ENCODE measurements at regions not wholly inside any gene's neighbourhood (a gene's known extent, or its start where the extent isn't known, plus 50 kb on each side); places are given as distances from the start of the nearest gene placed in this dataset.
A peak's percentile ranks its signal among the peaks of the same experiment; 100 is the strongest.
"Not testable (repeated sequence)": the region's sequence is repeated elsewhere in the genome, so short reads cannot be mapped to it uniquely, and the experiment has no call there.

DNA sequence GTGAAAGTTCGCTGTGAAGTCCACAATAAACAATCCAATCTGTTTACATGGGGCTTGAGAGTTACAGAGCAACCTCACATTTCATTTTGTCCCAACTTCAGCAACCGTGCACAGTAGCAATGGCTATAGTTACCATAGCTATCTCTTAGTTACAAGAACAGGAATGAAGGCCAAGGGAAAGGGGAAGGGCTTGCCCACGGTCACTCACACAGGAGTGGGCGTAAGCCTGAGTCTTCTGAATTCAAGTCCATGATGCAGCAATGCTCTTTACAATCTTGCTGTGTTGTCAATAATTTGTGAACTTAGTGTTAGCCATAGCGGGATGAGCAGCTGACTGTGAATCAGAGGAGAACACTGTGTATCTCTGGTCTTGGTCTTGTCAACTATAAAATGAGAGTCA is 102.9 kb downstream of the ADAMTS15 start:
- no peak for DNase-seq (ENCODE audit: low read depth)

DNA sequence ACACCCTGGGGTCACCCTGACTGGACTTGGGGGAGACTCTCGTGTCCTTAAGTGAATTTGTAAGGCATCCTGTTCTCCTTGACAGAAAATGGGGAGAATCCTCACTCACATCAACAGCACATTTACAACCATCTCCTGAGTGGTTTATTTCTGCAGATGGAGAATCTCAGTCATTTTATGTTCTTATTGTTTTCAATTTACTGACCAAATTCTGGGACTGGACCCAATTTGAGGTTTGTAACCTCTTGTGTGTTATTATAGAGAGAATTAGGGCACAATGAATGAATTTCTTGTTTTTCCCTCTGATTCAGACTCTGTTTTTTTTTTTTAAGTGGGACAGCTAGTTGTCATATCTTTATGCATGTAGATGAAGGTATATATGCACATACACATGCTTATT is 104.9 kb downstream of the ADAMTS15 start:
- no peak for DNase-seq (ENCODE audit: low read depth)

DNA sequence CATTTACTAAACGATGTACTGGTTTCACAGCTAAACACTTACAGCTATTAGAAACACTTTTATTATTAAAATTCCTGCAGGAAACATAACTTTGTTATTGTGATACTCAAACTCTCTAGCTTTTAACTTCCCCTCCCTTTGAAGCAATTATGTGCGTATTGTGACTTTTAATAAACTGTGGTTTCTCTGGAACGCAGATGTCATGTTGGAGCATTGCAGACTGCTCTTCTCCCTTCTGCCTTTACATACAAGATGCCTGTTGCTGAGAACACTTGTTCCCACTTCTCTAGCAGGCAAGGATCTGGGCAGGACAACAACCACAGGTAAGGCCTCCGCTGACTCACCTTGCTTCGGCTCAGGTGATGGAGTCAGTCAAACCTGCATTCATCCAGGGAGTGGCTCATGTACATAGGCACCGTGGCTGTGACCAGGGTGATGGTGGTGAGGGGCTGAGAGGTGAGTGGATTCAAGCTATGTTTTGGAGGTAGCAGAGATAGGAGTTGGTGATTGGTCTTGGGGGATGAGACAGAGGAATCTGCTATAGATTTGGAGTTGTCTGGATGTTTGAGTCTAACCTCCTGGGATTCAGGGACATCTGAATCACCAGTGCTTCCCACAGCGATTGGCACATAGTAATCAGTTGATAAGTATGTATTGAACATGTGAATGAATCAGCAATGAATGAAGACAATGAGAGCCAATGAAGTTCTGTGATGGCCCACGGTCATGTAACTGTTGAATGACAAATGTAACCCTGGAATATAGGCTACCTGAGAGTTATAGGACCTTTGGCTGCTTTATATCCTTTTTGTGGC is 106.0 kb downstream of the ADAMTS15 start:
- DNase-seq (ENCODE audit: low read depth): no peak

DNA sequence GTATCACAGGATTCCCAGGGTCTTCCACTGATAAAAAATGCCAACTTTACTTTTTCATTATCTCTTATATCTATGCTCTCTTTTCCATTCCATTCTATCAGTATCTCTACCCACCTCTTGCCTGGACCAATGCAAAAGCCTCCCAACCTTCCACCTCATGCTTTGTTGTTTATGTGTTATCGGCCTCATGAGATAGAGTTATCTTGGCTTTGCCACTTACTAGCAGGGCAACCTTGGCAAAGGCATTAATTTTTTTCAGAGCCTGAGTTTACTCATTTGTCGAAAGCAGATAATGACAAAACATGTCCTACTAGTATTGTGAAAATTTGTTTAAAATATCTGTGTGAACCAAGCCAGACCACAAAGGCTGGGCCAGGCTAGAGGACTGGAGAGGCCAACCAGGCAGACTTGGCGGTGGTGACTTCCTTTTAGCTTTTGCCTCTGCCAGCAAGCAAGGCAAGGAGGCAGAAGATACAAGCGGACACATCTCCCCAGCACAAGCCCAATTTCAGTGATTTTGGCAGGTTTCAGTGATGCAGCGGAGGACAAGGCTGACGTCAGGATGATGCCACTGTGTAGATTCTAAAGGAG is 106.9 kb downstream of the ADAMTS15 start:
- no peak for DNase-seq (ENCODE audit: low read depth)

DNA sequence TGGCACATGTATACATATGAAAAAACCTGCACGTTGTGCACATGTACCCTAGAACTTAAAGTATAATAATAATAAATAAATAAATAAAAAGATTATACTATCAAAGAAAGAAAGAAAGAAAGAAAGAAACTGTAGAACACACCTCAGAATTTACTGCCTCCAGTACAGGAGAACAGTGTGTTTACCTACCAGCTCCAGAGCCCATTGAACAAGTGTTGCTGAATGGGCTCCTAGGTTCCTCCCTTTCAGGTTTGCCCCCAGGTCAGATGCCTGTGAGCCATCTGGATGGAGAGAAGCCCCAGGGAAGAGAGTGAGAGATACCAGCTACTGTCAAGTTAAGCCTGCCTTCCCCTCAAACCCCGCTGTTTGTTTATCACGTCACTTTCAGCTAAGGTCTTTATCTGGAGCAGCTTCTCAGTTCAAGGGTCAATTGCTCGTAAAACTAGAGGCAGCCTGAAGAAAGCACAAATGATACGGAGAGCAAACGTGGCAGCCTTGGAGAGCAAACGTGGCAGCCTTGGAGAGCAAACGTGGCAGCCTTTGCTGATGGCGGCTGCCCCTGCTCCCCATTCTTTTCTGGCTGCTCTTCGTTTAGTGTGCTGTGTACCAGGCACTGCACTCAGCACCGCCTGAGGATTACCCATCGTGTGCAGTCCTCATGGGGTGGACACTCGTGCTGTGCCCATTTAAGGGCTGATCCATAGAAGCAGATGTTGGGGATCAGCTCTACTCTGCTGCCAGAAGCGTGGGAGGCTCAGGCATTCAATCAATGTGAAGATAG is 111.7 kb downstream of the ADAMTS15 start:
- DNase-seq (ENCODE audit: low read depth): no peak

DNA sequence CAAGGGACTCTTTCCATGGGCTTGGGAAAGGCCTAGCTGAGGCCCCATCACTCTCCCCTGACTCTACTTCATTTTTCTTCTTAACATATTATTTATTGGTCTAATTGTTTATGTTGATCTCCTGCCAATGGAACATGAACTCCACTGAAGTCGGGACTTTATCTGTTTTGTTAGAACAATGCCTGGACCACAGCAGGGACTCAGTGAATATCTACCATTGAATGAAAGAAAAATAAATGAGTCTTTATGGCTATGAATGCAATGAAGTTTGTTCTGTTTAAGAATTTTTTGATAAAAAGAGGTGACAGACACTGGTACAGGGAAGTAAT is 112.3 kb downstream of the ADAMTS15 start:
- no peak for DNase-seq (ENCODE audit: low read depth)

DNA sequence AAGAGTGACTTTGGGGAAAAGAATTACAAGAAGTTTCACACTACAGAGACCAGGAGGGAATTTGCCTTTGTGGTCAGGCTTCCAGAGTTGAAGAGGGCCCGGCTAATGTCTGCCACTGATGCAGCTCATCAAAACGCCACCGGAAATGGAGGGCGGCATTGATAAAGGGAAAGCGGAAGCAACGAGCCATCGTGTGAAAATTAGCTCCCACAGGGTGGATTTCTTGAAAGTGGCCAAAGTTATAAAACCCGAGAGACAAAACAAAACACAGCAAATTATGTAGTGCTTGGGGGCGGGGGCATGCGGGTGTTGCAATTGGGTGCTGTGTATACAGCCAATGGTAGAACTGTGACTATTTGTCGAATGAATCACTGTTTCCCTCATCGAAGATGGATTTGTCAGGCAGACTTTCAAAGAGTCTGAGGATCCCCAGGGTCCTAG is 113.0 kb downstream of the ADAMTS15 start:
- no peak for DNase-seq (ENCODE audit: low read depth)

DNA sequence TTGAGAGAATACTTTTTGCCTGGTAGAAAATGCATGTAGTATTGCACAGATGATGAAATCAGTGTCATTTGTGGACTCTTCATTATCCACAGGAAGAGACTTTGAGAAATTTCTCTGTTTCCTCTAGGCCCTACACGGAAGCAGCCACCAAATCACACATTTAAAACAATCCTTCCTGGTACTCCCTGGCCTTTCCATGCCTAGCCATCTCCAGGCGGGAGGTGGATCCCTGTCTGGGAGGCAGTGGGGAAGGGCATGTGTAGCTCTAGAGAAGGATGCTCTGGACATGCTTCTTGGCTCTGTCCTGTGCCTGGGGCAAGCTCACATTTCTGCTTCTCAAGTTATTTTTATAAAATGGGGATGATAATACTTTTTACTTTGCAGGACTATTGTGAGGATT is 114.1 kb downstream of the ADAMTS15 start:
- no peak for DNase-seq (ENCODE audit: low read depth)

DNA sequence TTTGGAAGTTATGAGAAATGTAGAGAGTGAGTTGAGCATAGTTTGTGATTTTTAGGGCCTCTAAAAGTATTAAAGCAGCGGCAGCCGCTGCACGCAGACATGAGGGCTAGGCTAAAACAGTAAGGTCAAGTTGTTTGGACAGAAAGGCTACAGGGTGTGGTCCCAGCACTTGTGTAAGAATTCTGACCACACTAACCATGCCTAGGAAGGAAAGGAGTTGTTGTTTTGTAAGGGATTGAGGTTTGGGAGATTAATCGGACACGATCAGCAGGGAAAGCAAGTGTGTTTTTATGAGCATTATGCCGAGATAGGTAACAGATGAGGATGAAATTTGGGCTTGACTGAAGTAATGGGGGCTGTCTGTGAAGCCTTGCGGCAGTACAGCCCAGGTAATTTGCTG is 117.9 kb downstream of the ADAMTS15 start:
- DNase-seq (ENCODE audit: low read depth): not testable (repeated sequence)

DNA sequence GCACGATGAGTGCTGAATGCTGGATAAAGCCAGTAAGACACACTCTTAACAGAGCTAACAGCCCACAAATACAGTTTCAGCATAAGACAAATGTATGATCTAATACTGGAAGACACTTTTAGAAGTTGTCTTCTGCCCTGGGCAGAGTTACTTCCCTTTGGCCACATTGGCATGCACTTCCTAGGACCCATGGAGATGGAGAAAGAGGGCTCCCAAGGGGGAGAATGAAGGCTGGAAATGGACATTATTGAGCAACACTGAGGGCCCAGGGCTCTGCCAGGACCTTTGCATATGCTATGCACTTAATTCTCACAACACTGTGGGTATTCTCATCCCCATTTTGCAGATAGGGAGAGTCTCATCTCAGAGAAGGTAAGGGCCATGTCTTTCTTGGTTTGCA is 123.1 kb downstream of the ADAMTS15 start:
- no peak for DNase-seq (ENCODE audit: low read depth)

DNA sequence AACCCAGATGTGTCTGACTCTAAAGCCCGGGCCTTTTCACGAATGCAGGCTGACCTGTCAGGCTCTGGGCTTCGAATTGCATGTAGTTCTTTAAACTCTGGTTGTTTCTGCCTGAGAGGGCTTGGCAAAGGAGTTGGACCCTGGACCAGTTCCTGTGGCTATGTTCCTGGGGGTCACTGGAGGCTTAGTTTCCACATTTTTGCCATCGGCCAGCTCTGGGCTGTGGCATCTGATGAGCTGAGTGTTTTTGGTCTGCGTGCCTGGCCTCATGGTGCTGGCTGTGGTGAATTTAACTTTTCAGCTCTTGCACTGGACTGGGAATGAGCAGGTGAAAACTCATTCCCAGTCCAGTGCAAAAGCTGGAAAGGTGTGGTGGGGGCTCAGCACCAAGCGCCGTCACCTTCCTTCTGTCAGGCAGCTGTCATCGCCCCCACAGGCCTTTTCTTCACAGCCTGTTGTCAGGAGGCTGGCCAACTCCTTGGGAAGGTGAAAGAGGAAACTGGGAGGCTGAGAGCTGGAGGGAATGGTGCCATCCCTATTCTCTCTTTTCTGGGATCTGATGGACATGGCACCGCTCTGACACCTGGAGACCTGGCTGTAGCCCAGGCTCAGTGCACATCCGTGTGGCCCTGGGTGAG is 123.6 kb downstream of the ADAMTS15 start:
- no peak for DNase-seq (ENCODE audit: low read depth)

DNA sequence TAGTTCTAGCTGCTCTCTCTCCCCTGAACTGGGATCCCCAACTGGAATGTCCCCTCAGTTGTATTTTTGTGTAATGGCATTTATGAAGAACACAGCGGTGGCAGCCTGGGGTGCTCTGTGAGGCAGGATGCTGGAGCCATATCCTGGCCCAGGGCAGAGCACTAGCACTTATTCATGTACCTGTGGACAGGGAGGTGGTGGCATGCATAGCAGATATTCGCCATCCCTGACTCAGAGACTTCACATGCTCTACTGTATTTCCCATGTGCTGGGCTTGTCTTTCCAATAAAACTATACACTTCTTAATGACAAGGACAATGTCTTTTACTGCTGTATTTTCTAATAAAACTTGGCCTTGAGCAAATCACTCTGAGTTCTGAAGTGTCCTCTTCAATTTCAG is 125.3 kb downstream of the ADAMTS15 start:
- no peak for DNase-seq (ENCODE audit: low read depth)

DNA sequence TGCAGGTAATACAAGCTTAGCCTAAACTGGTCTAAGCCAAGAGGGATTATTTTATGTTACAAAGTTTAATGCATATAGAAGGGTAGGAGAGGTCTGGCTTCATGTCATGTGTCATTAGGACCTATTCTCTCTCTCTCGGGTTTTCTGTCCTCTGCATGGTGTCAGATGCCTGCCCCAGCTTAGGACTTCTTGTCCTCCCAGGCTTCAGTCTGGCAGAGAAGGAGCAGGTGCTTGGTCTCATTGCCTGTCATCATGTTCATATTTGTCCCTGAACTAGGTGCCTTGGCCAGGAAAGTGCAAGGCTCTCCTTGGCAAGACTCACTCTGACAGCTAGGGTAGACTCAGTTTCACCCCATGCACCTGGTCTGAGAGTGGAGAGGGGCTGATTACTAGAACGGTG is 126.3 kb downstream of the ADAMTS15 start:
- DNase-seq (ENCODE audit: low read depth): no peak

DNA sequence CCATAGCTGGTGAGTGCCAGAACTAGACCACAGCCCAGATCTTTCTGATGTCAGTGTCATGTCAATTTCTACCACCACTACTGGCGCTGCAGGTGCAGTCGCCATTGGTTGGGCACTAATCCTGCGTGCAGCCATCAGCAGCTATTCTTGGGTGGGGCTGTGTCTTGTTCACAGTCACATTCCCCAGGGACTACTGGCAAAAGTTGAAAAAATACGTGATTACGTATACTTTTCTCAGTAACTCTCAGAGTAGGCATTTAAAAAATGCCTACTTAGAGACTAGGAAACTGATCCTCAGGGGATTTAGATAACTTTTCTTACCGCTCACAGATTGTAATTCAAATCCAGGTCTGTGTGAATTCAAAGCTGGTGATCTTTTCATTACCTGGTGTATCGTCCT is 127.7 kb downstream of the ADAMTS15 start:
- no peak for DNase-seq (ENCODE audit: low read depth)

DNA sequence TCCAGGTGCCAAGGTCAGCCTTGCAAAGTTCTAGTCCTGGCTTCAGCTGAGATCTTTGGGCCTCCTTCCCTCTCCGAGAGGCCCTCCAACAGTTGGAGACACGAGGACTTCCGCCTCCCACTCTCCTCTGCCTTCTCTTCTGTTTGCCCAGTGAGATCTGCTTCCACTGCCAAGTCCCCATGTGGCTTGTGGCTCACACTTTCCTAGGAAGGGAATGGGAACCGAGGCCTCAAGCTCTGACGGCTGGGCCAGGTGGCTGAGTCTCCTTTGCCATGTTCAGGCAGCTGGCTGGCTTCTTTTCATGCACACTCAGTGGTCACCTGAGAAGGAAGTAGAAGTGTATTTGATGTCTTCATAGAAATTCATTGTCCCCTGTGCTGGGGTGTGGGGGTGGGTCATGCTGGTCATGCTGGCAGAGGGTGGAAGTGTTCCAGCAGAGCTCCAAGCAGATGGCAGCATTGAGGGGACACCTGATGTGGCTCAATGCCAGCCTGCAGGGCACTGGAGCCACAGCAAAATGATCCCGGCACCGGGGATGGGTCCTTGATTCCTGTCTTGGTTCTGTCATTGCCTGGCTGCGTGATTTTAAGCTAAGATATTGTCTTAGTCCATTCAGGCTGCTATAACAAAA is 130.4 kb downstream of the ADAMTS15 start:
- DNase-seq (ENCODE audit: low read depth): no peak

DNA sequence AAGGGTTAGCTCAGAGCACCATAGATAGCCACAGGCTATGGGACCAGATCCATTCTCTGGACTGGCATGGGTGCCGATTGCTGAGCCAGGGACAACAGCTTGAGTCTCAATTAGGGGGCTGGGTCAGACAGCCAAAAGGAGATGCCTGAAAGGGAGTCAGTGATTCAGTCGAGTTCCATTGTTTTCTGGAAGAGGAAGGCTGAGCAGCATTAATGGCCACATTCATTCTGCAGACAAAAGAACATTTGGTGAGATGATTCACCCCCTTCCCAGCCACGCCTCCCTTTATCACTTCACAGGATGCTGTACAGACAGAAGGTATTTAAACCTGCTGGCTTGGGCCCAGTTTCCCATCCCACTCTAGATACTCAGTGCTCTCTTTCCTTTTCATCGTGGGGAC is 131.9 kb downstream of the ADAMTS15 start:
- DNase-seq (ENCODE audit: low read depth): peak; percentile 56

DNA sequence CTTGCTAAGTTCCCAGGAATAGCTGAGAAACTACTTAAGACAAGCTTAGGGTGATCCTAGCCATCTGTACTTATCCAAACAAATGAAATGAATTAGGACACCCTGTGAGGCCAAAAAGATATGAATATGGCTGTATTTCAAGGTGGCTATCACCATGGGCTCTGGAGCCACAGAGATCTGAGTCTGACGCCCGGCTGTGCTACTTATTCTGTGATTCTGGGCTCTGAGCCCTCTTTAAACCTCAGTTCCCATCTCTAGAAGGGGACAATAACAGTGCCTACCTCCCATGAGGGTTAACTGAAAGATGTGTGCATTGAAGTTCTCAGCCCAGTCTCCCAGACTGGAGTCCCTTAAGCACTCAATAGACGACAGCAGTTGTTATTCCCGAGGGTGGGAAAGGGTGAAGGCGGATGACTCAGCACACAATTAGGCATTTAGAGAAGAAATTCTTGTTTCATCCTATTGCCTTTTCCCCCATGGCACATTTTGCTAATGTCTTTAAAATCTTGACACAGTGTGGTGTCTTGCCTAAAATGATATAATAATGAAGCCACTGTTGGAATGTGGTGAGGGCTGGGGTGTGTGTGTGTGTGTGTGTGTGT is 132.5 kb downstream of the ADAMTS15 start:
- DNase-seq (ENCODE audit: low read depth): no peak

DNA sequence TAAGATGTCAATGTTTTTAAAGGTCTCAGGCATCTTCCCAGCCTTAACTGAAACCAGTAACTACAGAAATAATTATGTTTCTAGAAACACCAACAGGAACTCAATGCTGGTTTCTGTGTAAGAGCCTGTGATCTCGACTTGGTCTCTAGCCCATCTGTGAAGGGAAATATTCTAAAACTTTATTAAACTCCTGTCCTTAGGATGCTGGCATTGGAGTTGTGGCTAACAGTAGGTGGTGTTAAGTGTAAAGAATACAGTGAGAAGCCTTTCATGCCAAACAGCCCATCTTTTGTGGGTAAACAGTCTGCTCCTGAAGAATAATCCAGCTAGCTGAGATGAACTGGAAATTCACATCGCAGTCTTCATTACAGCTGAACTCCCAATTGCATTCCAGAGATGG is 133.2 kb downstream of the ADAMTS15 start:
- DNase-seq (ENCODE audit: low read depth): no peak

DNA sequence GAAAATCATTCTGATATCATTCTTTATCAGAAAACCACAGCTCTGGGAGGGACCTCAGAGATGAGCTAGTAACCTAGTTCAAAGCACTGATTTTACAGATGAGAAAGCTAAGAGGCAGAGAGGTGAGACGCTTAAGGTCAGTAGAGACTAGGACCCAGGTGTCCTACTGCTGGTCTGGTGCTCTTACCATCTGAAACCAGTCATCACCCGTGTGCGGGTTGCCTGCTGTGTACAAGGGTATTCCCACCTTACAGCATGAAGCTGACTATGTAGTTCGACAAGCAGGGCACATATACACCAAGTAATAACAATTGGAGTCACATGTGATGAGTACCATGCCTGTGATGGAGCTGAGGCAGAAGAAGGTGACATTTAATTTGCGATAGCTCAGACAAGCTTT is 133.7 kb downstream of the ADAMTS15 start:
- no peak for DNase-seq (ENCODE audit: low read depth)

DNA sequence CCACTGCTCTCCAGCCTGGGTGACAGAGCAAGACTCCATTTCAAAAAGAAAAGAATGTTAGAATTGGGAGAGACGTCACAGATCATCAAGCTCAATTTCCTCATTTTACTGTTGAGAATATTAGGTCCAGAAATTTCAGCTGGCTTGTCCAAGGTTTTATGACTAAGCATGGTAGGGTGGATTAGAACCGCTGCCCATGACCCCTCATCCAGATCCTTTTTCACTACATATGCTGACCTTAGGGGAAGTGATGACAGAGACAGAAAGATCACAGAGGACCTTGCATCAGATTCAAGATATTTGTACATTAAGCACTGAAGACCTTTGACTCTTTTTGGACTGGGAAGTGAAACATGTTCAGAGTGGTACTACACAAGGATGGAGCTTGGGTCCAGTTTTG is 134.5 kb downstream of the ADAMTS15 start:
- no peak for DNase-seq (ENCODE audit: low read depth)

DNA sequence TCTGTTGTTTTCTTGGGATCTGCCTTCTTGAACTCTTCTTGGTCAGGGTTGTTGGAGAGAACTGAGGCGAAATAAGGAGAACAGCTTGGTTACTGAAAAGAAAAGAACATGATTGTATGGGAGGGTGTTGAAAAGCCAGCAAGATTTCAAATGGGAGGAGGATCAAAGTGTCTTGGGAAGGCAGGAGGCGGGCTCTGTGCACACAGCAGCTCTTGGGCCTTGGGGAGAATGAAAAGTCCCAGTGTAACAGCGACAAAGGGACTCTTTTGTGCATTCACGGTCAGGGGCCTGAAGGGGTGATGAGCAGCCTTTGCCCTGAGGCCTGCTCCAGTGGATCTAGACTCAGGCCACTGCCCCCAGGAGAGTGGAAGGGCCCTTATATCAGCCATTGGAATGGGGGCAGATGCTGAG is 135.4 kb downstream of the ADAMTS15 start:
- no peak for DNase-seq (ENCODE audit: low read depth)

DNA sequence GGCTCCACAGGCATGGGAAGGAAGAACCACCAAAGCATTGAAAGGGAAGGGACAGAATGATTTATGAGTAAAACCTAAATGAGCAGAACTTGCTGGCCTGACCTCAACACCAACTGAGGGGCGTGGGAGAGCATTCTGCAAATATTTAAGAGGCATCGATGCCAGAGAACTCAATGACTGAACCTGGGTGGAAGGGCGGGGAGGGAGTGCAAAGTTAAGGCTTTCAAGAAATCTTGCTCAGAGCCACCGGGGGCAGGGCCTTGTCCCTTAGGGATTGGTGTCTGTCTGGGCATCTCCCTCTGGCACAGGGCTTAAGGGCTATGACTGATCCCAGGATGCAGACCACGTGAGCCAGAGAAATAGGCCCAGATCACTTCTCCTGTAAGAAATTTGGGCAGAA is 137.1 kb downstream of the ADAMTS15 start:
- no peak for DNase-seq (ENCODE audit: low read depth)

Measured in HS-5 (cell line).